GM12878 (cell line): ENCODE measurements at regions not wholly inside any gene's neighbourhood (a gene's known extent, or its start where the extent isn't known, plus 50 kb on each side); places are given as distances from the start of the nearest gene placed in this dataset.

Experiments
- ATAC-seq: fragments of 200-7000 bp; cut with Tn5 transposase; 3 replicates; pipeline ENCODE4 v1.9.1; 2020; ENCODE audit warnings: mild to moderate bottlenecking, moderate library complexity
- BruUV-seq: library from RNA; stranded (reverse); fragments of 400-500 nt; replicated peaks from 2 replicates; lab custom pipeline; 2021; lab: Mats Ljungman, UMichigan
- CTCF ChIA-PET: fragments of 300-600 bp; sonication (Branson Sonifier 250); formaldehyde crosslinking; extraction: SDS; loops from one replicate; lab custom pipeline; 2021; ENCODE audit warnings: inconsistent platforms; lab: Yijun Ruan, JAX
- POLR2A ChIA-PET: fragments of 350-600 bp; formaldehyde crosslinking; extraction: SDS; loops from one replicate; lab custom pipeline; 2021; ENCODE audit warnings: inconsistent platforms; lab: Charles Lee
- RAD21 ChIA-PET: fragments of 300-600 bp; sonication (Branson Sonifier 250); formaldehyde crosslinking; loops from one replicate; lab custom pipeline; 2023; ENCODE audit warnings: antibody characterized with exemption; ENCODE audit not compliant: unreplicated experiment; lab: Charles Lee
- SMC1A ChIA-PET: fragments of 300-600 bp; sonication (Branson Sonifier 250); formaldehyde crosslinking; loops from one replicate; lab custom pipeline; 2023; ENCODE audit not compliant: unreplicated experiment, uncharacterized antibody; lab: Charles Lee
- DNase-seq: peaks from one replicate; pipeline ENCODE4 v3.0.0-alpha.2; 2011; ENCODE audit warnings: low read depth, low spot score
- FAIRE-seq: peaks from 3 replicates; lab custom pipeline; 2011; peaks lifted over from hg19 to GRCh38; lab: Jason Lieb, UNC
- H2AFZ ChIP-seq: 2 replicates; pipeline ENCODE4 v1.6.0; 2011; ENCODE audit warnings: low read depth, low read length, control low read depth; ENCODE audit not compliant: control insufficient read depth
- H3K27ac ChIP-seq: 2 replicates; pipeline ENCODE4 v1.5.1; 2011; ENCODE audit warnings: control low read depth; ENCODE audit not compliant: control insufficient read depth, insufficient read depth
- H3K27me3 ChIP-seq, 2 experiments: replicated peaks in 1 of 2; 2 replicates each; pipeline versions ENCODE4 v1.6.0 to v1.6.1; 2011; ENCODE audit warnings: low read length in 1 of 2; ENCODE audit not compliant: control insufficient read depth in 2 of 2, insufficient read depth in 2 of 2
- H3K36me3 ChIP-seq, 2 experiments: 2 replicates each; pipeline ENCODE4 v1.5.1; 2011; ENCODE audit warnings: low read length in 1 of 2; ENCODE audit not compliant: control insufficient read depth in 2 of 2, insufficient read depth in 2 of 2
- H3K4me1 ChIP-seq: 2 replicates; pipeline ENCODE4 v1.6.1; 2011; ENCODE audit warnings: mild to moderate bottlenecking, low read length, moderate library complexity, mixed read lengths; ENCODE audit not compliant: control insufficient read depth, insufficient read depth
- H3K4me2 ChIP-seq: 2 replicates; pipeline ENCODE4 v1.6.0; 2011; ENCODE audit warnings: control low read depth; ENCODE audit not compliant: control insufficient read depth, insufficient read depth
- H3K4me3 ChIP-seq: fragments of 200-600 bp; sonication (generic); 2 replicates; pipeline ENCODE4 v1.5.1; 2016
- H3K79me2 ChIP-seq: 2 replicates; pipeline ENCODE4 v1.6.0; 2011; ENCODE audit warnings: low read length; ENCODE audit not compliant: control insufficient read depth, insufficient read depth
- H3K9ac ChIP-seq: 2 replicates; pipeline ENCODE4 v1.8.0; 2011; ENCODE audit warnings: low read length, control low read depth, mixed read lengths; ENCODE audit not compliant: control insufficient read depth, insufficient read depth
- H3K9me3 ChIP-seq: replicated peaks from 3 replicates; pipeline ENCODE4 v1.5.1; 2011; ENCODE audit warnings: mild to moderate bottlenecking, low read length; ENCODE audit not compliant: control insufficient read depth, insufficient read depth
- H4K20me1 ChIP-seq: 2 replicates; pipeline ENCODE4 v1.6.0; 2011; ENCODE audit not compliant: control insufficient read depth, insufficient read depth
- CBX3 ChIP-seq: fragments of 200-600 bp; sonication (generic); IDR thresholded peaks from 2 replicates; pipeline ENCODE4 v1.6.1; 2016; ENCODE audit warnings: low read depth, borderline replicate concordance
- DPF2 ChIP-seq: fragments of 450-650 bp; IDR thresholded peaks from 2 replicates; pipeline ENCODE4 v1.6.1; 2017; ENCODE audit warnings: mild to moderate bottlenecking
- EZH2 ChIP-seq: IDR thresholded peaks from 2 replicates; pipeline ENCODE4 v1.6.1; 2012; ENCODE audit warnings: low read depth, mild to moderate bottlenecking, control low read depth, inconsistent platforms, low read length, borderline replicate concordance; ENCODE audit not compliant: control insufficient read depth
- HDAC6 ChIP-seq: fragments of 200-600 bp; sonication (generic); IDR thresholded peaks from one replicate; pipeline ENCODE4 v1.8.0; 2017; ENCODE audit warnings: antibody characterized with exemption; ENCODE audit not compliant: unreplicated experiment
- IKZF1 ChIP-seq: fragments of 450-650 bp; conservative IDR thresholded peaks from 2 replicates; pipeline ENCODE4 v1.6.1; 2017; ENCODE audit warnings: antibody characterized with exemption, mild to moderate bottlenecking
- IKZF2 ChIP-seq, 2 experiments: fragments of 450-650 bp; IDR thresholded peaks; 2 replicates each; pipeline ENCODE4 v1.6.1; 2017; ENCODE audit warnings: mild to moderate bottlenecking in 2 of 2, moderate library complexity in 2 of 2
- MYC ChIP-seq: IDR thresholded peaks from 2 replicates; pipeline ENCODE4 v1.6.1; 2011; ENCODE audit warnings: mild to moderate bottlenecking, low read length, moderate library complexity, inconsistent platforms; ENCODE audit not compliant: insufficient read depth, insufficient replicate concordance, insufficient read length, severe bottlenecking
- SMARCA5 ChIP-seq: fragments of 450-650 bp; IDR thresholded peaks from 2 replicates; pipeline ENCODE4 v1.6.1; 2017; ENCODE audit warnings: mild to moderate bottlenecking
- SREBF2 ChIP-seq: IDR thresholded peaks from 2 replicates; pipeline ENCODE4 v1.6.1; 2012; ENCODE audit warnings: mild to moderate bottlenecking, low read length
- ZNF622 ChIP-seq: fragments of 450-650 bp; IDR thresholded peaks from 2 replicates; pipeline ENCODE4 v1.6.1; 2017; ENCODE audit warnings: mild to moderate bottlenecking, inconsistent platforms
- WGBS: methylation state at CpG from one replicate; pipeline ENCODE4 v1.1.6; 2016; ENCODE audit warnings: low lambda C conversion rate; ENCODE audit not compliant: insufficient replicate concordance, insufficient coverage; ENCODE audit errors: missing lambda C conversion rate; 5-methylcytosine and 5-hydroxymethylcytosine counted together
- in situ Hi-C: fragments of 300-500 bp; cut with MboI; formaldehyde crosslinking; loops from 9 replicates; pipeline ENCODE4 v1.14.3; 2018; ENCODE audit warnings: mixed read lengths
- intact Hi-C: fragments of 100-400 bp; cut with micrococcal nuclease; formaldehyde crosslinking; loops from one replicate; pipeline ENCODE4 v1.14.2; 2022; ENCODE audit not compliant: unreplicated experiment
- TF ChIP-seq, protein P1 (sequence below): fragments of 450-650 bp; IDR thresholded peaks from 2 replicates; pipeline ENCODE4 v1.6.1; 2017; ENCODE audit warnings: mild to moderate bottlenecking, low read depth, inconsistent platforms; ENCODE audit not compliant: poor library complexity, severe bottlenecking
- TF ChIP-seq, protein P2 (sequence below): fragments of 450-650 bp; IDR thresholded peaks from 2 replicates; pipeline ENCODE4 v1.6.1; 2018; ENCODE audit warnings: borderline replicate concordance, mild to moderate bottlenecking; ENCODE audit not compliant: partially characterized antibody
- TF ChIP-seq, protein P3 (sequence below): IDR thresholded peaks from 2 replicates; pipeline ENCODE4 v1.6.1; 2011; ENCODE audit warnings: mild to moderate bottlenecking, low read depth, low read length, moderate library complexity; ENCODE audit not compliant: insufficient replicate concordance
- TF ChIP-seq, protein P4 (sequence below): IDR thresholded peaks from 2 replicates; pipeline ENCODE4 v1.6.1; 2012; ENCODE audit warnings: low read depth, low read length, improper control_type of control experiment
- TF ChIP-seq, protein P5 (sequence below): IDR thresholded peaks from 2 replicates; pipeline ENCODE4 v1.6.1; 2012; ENCODE audit warnings: low read length, inconsistent platforms

DNA sequence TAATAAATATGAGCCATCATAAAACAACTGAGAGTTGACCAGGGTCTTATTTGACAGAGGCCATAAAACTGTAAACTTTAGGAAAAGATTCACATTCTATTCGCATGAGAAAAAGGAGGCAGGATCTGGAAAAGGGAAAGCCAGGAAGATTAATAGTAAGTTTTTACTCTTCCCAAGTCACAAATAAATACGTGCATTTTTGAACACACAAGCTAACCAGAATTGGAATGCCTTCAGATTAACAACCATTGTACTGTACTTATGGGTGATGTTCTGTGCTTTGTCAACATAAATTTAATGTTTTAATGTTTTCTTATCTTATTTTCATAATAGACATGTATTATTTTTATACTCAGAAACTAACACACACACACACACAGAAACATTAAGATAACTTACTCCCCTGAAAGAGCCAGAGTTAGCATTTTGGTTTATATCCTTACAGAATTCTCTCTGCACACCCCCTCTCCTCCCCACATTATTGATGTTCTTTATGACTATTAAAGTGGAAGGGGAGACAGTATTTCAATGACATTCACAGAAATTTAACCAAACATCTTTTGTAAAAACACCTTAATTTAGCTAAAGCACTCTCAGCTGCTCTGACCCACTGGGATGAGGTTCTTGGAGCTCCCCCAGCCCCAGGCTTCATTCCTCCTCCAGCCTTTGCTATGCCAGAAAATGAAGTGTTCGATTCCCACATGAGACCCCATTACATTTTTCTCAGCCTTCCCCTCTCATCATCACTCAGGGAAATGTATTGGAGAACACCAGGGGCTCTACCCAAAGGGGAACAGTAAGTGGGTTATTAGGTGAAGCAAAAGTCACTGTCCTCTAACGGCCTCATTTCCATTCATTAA is 155.5 kb downstream of the ESM1 start:
- no peaks in the 10 kb centered on the region; the same call in 2 of the 3 replicates for H3K9me3 ChIP-seq
- CTCF ChIA-PET = interaction anchor here (1.0 kb wide), 1 partner anchor 489 kb away, joined by 3 read pairs; no protein-coding TSS in a partner anchor
- ATAC-seq (no peak), FAIRE-seq (no peak), DNase-seq (no peak)
- in situ Hi-C loops = no loop called here
- RAD21 ChIA-PET = no interaction called here
- H3K79me2 ChIP-seq = no peaks in the 10 kb centered on the region
- SMC1A ChIA-PET = interaction anchor here (0.8 to 1.1 kb wide), 2 partner anchors 15 to 16 kb away, joined by 3 to 4 read pairs; no protein-coding TSS in a partner anchor
- no peaks in the 10 kb centered on the region for H4K20me1 ChIP-seq
- no peak overlapping the region for H3K4me3 ChIP-seq
- POLR2A ChIA-PET = no interaction called here
- intact Hi-C loops = no loop called here
- H2AFZ ChIP-seq = no peak overlapping the region
- no peak overlapping the region for H3K27ac ChIP-seq
- H3K36me3 ChIP-seq = no peaks in the 10 kb centered on the region
- H3K27me3 ChIP-seq = peaks cover 0 to 3% of the 10 kb centered on the region in 2 experiments; a peak in 2 of 4 replicates
- WGBS = 17% methylated on average over 4 of the region's 4 CpGs
- H3K4me2 ChIP-seq = no peak overlapping the region
- BruUV-seq = no TSS peak
- H3K9ac ChIP-seq = no peak overlapping the region
- H3K4me1 ChIP-seq = no peaks in the 10 kb centered on the region
- TF ChIP-seq IKZF2 (IDR thresholded peaks at IDR 0.05) (no peak), EZH2 (no peak), DPF2 (no peak), SREBF2 (no peak), CBX3 (no peak), SMARCA5 (no peak), ZNF622 (no peak), IKZF1 (no peak), MYC (no peak), HDAC6 (no peak)
- TF ChIP-seq, protein P1, sequence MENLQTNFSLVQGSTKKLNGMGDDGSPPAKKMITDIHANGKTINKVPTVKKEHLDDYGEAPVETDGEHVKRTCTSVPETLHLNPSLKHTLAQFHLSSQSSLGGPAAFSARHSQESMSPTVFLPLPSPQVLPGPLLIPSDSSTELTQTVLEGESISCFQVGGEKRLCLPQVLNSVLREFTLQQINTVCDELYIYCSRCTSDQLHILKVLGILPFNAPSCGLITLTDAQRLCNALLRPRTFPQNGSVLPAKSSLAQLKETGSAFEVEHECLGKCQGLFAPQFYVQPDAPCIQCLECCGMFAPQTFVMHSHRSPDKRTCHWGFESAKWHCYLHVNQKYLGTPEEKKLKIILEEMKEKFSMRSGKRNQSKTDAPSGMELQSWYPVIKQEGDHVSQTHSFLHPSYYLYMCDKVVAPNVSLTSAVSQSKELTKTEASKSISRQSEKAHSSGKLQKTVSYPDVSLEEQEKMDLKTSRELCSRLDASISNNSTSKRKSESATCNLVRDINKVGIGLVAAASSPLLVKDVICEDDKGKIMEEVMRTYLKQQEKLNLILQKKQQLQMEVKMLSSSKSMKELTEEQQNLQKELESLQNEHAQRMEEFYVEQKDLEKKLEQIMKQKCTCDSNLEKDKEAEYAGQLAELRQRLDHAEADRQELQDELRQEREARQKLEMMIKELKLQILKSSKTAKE = no peak
- TF ChIP-seq, protein P2, sequence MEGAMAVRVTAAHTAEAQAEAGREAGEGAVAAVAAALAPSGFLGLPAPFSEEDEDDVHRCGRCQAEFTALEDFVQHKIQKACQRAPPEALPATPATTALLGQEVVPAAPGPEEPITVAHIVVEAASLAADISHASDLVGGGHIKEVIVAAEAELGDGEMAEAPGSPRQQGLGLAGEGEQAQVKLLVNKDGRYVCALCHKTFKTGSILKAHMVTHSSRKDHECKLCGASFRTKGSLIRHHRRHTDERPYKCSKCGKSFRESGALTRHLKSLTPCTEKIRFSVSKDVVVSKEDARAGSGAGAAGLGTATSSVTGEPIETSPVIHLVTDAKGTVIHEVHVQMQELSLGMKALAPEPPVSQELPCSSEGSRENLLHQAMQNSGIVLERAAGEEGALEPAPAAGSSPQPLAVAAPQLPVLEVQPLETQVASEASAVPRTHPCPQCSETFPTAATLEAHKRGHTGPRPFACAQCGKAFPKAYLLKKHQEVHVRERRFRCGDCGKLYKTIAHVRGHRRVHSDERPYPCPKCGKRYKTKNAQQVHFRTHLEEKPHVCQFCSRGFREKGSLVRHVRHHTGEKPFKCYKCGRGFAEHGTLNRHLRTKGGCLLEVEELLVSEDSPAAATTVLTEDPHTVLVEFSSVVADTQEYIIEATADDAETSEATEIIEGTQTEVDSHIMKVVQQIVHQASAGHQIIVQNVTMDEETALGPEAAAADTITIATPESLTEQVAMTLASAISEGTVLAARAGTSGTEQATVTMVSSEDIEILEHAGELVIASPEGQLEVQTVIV = no peak
- TF ChIP-seq, protein P3, sequence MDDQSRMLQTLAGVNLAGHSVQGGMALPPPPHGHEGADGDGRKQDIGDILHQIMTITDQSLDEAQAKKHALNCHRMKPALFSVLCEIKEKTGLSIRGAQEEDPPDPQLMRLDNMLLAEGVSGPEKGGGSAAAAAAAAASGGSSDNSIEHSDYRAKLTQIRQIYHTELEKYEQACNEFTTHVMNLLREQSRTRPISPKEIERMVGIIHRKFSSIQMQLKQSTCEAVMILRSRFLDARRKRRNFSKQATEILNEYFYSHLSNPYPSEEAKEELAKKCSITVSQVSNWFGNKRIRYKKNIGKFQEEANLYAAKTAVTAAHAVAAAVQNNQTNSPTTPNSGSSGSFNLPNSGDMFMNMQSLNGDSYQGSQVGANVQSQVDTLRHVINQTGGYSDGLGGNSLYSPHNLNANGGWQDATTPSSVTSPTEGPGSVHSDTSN = no peak
- TF ChIP-seq, protein P4, sequence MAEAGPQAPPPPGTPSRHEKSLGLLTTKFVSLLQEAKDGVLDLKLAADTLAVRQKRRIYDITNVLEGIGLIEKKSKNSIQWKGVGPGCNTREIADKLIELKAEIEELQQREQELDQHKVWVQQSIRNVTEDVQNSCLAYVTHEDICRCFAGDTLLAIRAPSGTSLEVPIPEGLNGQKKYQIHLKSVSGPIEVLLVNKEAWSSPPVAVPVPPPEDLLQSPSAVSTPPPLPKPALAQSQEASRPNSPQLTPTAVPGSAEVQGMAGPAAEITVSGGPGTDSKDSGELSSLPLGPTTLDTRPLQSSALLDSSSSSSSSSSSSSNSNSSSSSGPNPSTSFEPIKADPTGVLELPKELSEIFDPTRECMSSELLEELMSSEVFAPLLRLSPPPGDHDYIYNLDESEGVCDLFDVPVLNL = no peak
- TF ChIP-seq, protein P5, sequence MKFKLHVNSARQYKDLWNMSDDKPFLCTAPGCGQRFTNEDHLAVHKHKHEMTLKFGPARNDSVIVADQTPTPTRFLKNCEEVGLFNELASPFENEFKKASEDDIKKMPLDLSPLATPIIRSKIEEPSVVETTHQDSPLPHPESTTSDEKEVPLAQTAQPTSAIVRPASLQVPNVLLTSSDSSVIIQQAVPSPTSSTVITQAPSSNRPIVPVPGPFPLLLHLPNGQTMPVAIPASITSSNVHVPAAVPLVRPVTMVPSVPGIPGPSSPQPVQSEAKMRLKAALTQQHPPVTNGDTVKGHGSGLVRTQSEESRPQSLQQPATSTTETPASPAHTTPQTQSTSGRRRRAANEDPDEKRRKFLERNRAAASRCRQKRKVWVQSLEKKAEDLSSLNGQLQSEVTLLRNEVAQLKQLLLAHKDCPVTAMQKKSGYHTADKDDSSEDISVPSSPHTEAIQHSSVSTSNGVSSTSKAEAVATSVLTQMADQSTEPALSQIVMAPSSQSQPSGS = no peak
